Ishikawa (cell line): ENCODE measurements at regions not wholly inside any gene's neighbourhood (a gene's known extent, or its start where the extent isn't known, plus 50 kb on each side); places are given as distances from the start of the nearest gene placed in this dataset.

Source experiments
- TAF1 ChIP-seq: IDR thresholded peaks from 2 replicates; pipeline ENCODE4 v1.6.1; 2012; ENCODE audit warnings: low read depth, mild to moderate bottlenecking
- TEAD4 ChIP-seq: IDR thresholded peaks from 2 replicates; pipeline ENCODE4 v1.6.1; 2012

GRCh38 chr16:22641131-22641628 lies 130.5 kb downstream of the NPIPB5 start:
- TF ChIP-seq TAF1 (no peak), TEAD4 (no peak)
